Loucy (cell line): ENCODE measurements at regions not wholly inside any gene's neighbourhood (a gene's known extent, or its start where the extent isn't known, plus 50 kb on each side); places are given as distances from the start of the nearest gene placed in this dataset.

Experiments used
- H2AFZ ChIP-seq: fragments of 200-600 bp; sonication (generic); 2 replicates; pipeline ENCODE4 v1.6.0; 2016; ENCODE audit warnings: antibody characterized with exemption, mild to moderate bottlenecking, low read length, moderate library complexity
- H3F3A ChIP-seq: fragments of 200-600 bp; 2 replicates; pipeline ENCODE4 v1.6.0; 2016; ENCODE audit warnings: antibody characterized with exemption, low read depth, mild to moderate bottlenecking
- H3K27me3 ChIP-seq: fragments of 200-600 bp; sonication (generic); 2 replicates; pipeline ENCODE4 v1.6.1; 2014; ENCODE audit warnings: low read length, mild to moderate bottlenecking; ENCODE audit not compliant: insufficient read depth, poor library complexity, severe bottlenecking
- H3K36me3 ChIP-seq: fragments of 200-600 bp; sonication (generic); 2 replicates; pipeline ENCODE4 v1.6.1; 2016; ENCODE audit warnings: low read length; ENCODE audit not compliant: insufficient read depth
- H3K4me1 ChIP-seq: fragments of 200-600 bp; sonication (generic); 2 replicates; pipeline ENCODE4 v1.5.1; 2014; ENCODE audit warnings: low read length, mild to moderate bottlenecking; ENCODE audit not compliant: insufficient read depth, poor library complexity, severe bottlenecking
- H3K4me2 ChIP-seq: fragments of 200-600 bp; sonication (generic); 2 replicates; pipeline ENCODE4 v1.6.0; 2014; ENCODE audit warnings: antibody characterized with exemption, low read length, low read depth, mild to moderate bottlenecking; ENCODE audit not compliant: poor library complexity, severe bottlenecking
- H3K4me3 ChIP-seq: fragments of 200-600 bp; sonication (generic); 2 replicates; pipeline ENCODE4 v1.5.1; 2014; ENCODE audit warnings: low read length, mild to moderate bottlenecking, mixed read lengths; ENCODE audit not compliant: poor library complexity, severe bottlenecking
- H3K79me2 ChIP-seq: fragments of 200-600 bp; sonication (generic); 2 replicates; pipeline ENCODE4 v1.6.1; 2014; ENCODE audit warnings: low read length; ENCODE audit not compliant: insufficient read depth
- H3K9ac ChIP-seq: fragments of 200-600 bp; sonication (generic); 2 replicates; pipeline ENCODE4 v1.6.0; 2014; ENCODE audit warnings: mild to moderate bottlenecking, low read depth, low read length, moderate library complexity; ENCODE audit not compliant: poor library complexity, severe bottlenecking
- H3K9me2 ChIP-seq: fragments of 200-600 bp; sonication (generic); replicated peaks from 2 replicates; pipeline ENCODE4 v1.6.1; 2016; ENCODE audit warnings: low read depth, low read length, mixed read lengths
- H3K9me3 ChIP-seq: fragments of 200-600 bp; sonication (generic); 2 replicates; pipeline ENCODE4 v1.6.1; 2014; ENCODE audit warnings: mild to moderate bottlenecking, antibody characterized with exemption, low read length, low read depth; ENCODE audit not compliant: insufficient read depth
- H4K20me1 ChIP-seq: fragments of 200-600 bp; sonication (generic); 2 replicates; pipeline ENCODE4 v1.6.0; 2014; ENCODE audit warnings: antibody characterized with exemption, low read length, mild to moderate bottlenecking; ENCODE audit not compliant: insufficient read depth, poor library complexity, severe bottlenecking
- EZH2phosphoT487 ChIP-seq: fragments of 200-600 bp; IDR thresholded peaks from 2 replicates; pipeline ENCODE4 v1.6.1; 2018; ENCODE audit warnings: antibody characterized with exemption, mild to moderate bottlenecking, moderate library complexity, borderline replicate concordance
- TF ChIP-seq, protein P1 (sequence below): fragments of 200-600 bp; sonication (generic); conservative IDR thresholded peaks from 2 replicates; pipeline ENCODE4 v1.5.1; 2014; ENCODE audit warnings: mild to moderate bottlenecking, antibody characterized with exemption, low read length

DNA sequence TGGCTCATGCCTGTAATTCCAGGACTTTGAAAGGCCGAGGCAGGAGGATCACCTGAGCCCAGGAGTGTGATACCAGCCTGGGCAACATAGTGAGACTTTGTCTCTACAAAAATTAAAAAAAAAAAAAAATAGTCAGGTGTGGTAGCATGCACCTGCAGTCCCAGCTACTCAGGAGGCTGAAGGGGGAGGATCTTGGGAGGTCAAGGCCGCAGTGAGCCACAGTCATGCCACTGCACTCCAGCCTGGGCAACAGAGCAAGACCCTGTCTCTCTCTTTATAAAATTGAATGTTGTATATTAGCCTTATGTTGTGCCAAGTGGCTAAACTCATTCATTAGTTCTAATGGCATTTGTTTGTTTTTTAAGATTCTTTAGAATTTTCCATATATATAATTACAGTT is 207.7 kb upstream of the COPS8 start:
- Histone ChIP-seq H3F3A (no peaks in the 10 kb centered on the region), H3K4me2 (no peak overlapping the region), H3K27me3 (no peaks in the 10 kb centered on the region), H3K36me3 (no peaks in the 10 kb centered on the region), H3K4me1 (no peaks in the 10 kb centered on the region), H3K9me2 (no peaks in the 10 kb centered on the region), H4K20me1 (no peaks in the 10 kb centered on the region), H3K9ac (no peak overlapping the region), H3K9me3 (no peaks in the 10 kb centered on the region), H3K79me2 (no peaks in the 10 kb centered on the region), H2AFZ (no peak overlapping the region), H3K4me3 (no peak overlapping the region)
- TF ChIP-seq EZH2phosphoT487: no peak
- TF ChIP-seq, protein P1, sequence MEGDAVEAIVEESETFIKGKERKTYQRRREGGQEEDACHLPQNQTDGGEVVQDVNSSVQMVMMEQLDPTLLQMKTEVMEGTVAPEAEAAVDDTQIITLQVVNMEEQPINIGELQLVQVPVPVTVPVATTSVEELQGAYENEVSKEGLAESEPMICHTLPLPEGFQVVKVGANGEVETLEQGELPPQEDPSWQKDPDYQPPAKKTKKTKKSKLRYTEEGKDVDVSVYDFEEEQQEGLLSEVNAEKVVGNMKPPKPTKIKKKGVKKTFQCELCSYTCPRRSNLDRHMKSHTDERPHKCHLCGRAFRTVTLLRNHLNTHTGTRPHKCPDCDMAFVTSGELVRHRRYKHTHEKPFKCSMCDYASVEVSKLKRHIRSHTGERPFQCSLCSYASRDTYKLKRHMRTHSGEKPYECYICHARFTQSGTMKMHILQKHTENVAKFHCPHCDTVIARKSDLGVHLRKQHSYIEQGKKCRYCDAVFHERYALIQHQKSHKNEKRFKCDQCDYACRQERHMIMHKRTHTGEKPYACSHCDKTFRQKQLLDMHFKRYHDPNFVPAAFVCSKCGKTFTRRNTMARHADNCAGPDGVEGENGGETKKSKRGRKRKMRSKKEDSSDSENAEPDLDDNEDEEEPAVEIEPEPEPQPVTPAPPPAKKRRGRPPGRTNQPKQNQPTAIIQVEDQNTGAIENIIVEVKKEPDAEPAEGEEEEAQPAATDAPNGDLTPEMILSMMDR: no peak

DNA sequence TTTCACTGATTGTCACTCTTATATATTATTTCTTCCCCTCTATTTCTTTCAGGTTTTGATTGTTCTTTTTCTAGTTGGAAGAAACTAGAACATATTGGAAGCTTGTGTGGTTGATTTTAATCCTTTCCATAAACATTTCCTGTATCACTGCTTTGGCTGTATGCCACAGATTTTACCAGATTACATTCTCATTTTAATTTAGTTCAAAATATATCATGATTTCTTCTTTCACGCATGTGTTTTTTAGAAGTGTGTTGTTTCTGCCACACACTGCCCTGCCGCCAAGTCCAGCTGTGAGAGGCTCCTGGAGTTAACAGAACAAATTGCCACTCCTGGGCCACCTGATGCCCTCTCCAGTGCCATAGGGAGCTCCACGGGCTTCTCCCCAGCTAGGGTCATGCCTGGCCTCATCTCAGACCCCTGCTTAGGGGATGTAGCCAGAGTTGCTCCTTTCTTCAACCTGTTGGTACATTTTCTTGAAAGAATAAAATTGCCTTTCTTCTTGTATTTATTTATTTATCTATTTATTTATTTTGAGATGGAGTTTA is 206.2 kb upstream of the COPS8 start:
- no peaks in the 10 kb centered on the region for H3K36me3 ChIP-seq
- H3K9me3 ChIP-seq: no peaks in the 10 kb centered on the region
- H3K79me2 ChIP-seq: no peaks in the 10 kb centered on the region
- H3K4me2 ChIP-seq: no peak overlapping the region
- H3K4me3 ChIP-seq: no peak overlapping the region
- H3K27me3 ChIP-seq: no peaks in the 10 kb centered on the region
- no peaks in the 10 kb centered on the region for H3K9me2 ChIP-seq
- H3K9ac ChIP-seq: no peak overlapping the region
- no peak overlapping the region for H2AFZ ChIP-seq
- H4K20me1 ChIP-seq: no peaks in the 10 kb centered on the region
- TF ChIP-seq, protein P1: no peak
- TF ChIP-seq EZH2phosphoT487: no peak
- no peaks in the 10 kb centered on the region for H3F3A ChIP-seq
- no peaks in the 10 kb centered on the region for H3K4me1 ChIP-seq

DNA sequence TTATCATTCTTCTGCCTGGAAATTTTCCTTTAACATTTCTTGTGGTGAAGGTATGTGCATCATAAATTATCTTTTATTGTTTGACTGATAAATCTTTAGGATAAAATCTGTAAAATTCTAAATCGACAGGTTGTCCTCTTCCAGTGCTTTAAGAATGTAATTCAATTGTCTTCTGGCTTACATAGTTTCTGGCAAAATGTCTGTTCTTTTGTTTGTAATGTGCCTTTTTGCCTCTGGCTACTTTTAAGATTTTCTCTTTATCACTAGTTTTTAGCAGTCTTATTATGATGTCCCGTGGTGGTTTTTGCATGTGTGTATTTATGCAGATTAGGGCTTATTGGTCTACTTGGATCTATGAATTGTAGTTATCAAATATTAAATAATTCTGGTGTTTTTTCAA is 203.6 kb upstream of the COPS8 start:
- Histone ChIP-seq H2AFZ (no peak overlapping the region), H3K9me3 (no peaks in the 10 kb centered on the region), H3K9ac (no peak overlapping the region), H3K27me3 (no peaks in the 10 kb centered on the region), H3K79me2 (no peaks in the 10 kb centered on the region), H3F3A (no peaks in the 10 kb centered on the region), H3K4me1 (no peaks in the 10 kb centered on the region), H3K4me2 (no peak overlapping the region), H3K9me2 (no peaks in the 10 kb centered on the region), H3K4me3 (no peak overlapping the region), H3K36me3 (no peaks in the 10 kb centered on the region), H4K20me1 (no peaks in the 10 kb centered on the region)
- TF ChIP-seq, protein P1: no peak
- TF ChIP-seq EZH2phosphoT487: no peak
